ENCODE measurements at regions not wholly inside any gene's neighbourhood (a gene's known extent, or its start where the extent isn't known, plus 50 kb on each side); places are given as distances from the start of the nearest gene placed in this dataset.

DNA sequence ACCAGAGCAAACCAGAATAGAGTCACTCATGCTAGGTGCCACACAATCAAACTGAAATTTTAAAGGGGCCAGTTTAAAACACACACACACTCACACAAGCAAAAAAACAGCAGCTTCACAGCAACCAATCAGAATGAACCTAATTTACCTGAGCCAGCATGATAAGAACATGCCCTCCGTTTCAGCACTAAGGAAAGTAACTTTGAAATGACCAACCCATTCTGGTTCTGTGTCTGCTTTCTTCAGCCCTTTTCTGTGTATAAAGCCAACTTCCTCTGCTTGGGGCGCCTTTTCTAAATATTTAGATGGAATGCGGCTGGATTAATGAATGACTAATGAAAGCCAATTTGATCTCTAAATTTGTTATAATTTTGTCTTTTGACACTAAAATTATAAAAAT lies 629.1 kb downstream of the ZEB2 start:
- intact Hi-C loops (cut with DNase I), result no loop called here
- H3K27me3 ChIP-seq (replicated peaks; ENCODE audit: insufficient read depth), result peaks cover 3% of the 10 kb centered on the region
- H3K27ac ChIP-seq, result no peak overlapping the region
- TF ChIP-seq POLR2A (IDR thresholded peaks at IDR 0.05) (no peak), POLR2AphosphoS5 (IDR thresholded peaks at IDR 0.05) (no peak)
- TF ChIP-seq, protein P1, sequence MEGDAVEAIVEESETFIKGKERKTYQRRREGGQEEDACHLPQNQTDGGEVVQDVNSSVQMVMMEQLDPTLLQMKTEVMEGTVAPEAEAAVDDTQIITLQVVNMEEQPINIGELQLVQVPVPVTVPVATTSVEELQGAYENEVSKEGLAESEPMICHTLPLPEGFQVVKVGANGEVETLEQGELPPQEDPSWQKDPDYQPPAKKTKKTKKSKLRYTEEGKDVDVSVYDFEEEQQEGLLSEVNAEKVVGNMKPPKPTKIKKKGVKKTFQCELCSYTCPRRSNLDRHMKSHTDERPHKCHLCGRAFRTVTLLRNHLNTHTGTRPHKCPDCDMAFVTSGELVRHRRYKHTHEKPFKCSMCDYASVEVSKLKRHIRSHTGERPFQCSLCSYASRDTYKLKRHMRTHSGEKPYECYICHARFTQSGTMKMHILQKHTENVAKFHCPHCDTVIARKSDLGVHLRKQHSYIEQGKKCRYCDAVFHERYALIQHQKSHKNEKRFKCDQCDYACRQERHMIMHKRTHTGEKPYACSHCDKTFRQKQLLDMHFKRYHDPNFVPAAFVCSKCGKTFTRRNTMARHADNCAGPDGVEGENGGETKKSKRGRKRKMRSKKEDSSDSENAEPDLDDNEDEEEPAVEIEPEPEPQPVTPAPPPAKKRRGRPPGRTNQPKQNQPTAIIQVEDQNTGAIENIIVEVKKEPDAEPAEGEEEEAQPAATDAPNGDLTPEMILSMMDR (IDR thresholded peaks at IDR 0.05), result no peak
- no peak overlapping the region for H3K4me3 ChIP-seq
- WGBS, result 74% methylated on average over 3 of the region's 3 CpGs
- H3K9me3 ChIP-seq, result no peaks in the 10 kb centered on the region
- DNase-seq (ENCODE audit: low spot score), result no peak
- no peaks in the 10 kb centered on the region for H3K36me3 ChIP-seq
- no peaks in the 10 kb centered on the region for H3K4me1 ChIP-seq (replicated peaks)

DNA sequence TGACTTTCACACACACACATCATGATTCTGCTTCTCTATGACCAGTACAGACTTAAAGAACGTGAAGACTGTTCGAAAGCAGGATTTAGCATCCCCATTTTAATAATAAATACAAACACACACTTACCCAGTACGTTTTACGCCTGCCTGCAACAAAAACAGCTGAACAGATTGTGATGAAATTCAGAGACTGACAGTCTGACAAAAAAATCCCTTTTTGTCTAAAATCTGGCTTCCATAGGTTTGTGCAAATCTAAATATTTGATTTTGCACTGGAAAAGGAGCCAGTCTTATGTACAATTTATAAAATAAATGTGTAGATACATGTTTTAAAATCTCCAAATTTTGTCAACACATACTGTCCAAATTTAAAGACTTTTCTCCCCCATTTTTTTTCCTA lies 630.7 kb downstream of the ZEB2 start:
- no peak for DNase-seq (ENCODE audit: low spot score)
- TF ChIP-seq POLR2A (IDR thresholded peaks at IDR 0.05) (no peak), POLR2AphosphoS5 (IDR thresholded peaks at IDR 0.05) (no peak)
- TF ChIP-seq, protein P1 (IDR thresholded peaks at IDR 0.05), result no peak
- H3K27me3 ChIP-seq (replicated peaks; ENCODE audit: insufficient read depth), result peaks cover 3% of the 10 kb centered on the region
- 89% methylated on average over 4 of the region's 4 CpGs for WGBS
- H3K4me1 ChIP-seq (replicated peaks), result no peaks in the 10 kb centered on the region
- H3K4me3 ChIP-seq, result no peak overlapping the region
- no peak overlapping the region for H3K27ac ChIP-seq
- intact Hi-C loops (cut with DNase I), result no loop called here
- H3K36me3 ChIP-seq, result no peaks in the 10 kb centered on the region
- no peaks in the 10 kb centered on the region for H3K9me3 ChIP-seq

- no peaks in the 10 kb centered on the region for H3K36me3 ChIP-seq
- intact Hi-C loops (cut with DNase I), result no loop called here
- no peak overlapping the region for H3K4me3 ChIP-seq
- H3K27ac ChIP-seq, result no peak overlapping the region
- DNase-seq (ENCODE audit: low spot score), result no peak
- WGBS, result 94% methylated on average over 3 of the region's 3 CpGs
- H3K4me1 ChIP-seq (replicated peaks), result no peaks in the 10 kb centered on the region
- TF ChIP-seq POLR2A (IDR thresholded peaks at IDR 0.05) (no peak), POLR2AphosphoS5 (IDR thresholded peaks at IDR 0.05) (no peak)
- TF ChIP-seq, protein P1 (IDR thresholded peaks at IDR 0.05), result no peak
- no peaks in the 10 kb centered on the region for H3K9me3 ChIP-seq
- no peaks in the 10 kb centered on the region for H3K27me3 ChIP-seq (replicated peaks; ENCODE audit: insufficient read depth)
These were observed 634.5 kb downstream of the ZEB2 start for GRCh38 chr2:143885461-143885860.

DNA sequence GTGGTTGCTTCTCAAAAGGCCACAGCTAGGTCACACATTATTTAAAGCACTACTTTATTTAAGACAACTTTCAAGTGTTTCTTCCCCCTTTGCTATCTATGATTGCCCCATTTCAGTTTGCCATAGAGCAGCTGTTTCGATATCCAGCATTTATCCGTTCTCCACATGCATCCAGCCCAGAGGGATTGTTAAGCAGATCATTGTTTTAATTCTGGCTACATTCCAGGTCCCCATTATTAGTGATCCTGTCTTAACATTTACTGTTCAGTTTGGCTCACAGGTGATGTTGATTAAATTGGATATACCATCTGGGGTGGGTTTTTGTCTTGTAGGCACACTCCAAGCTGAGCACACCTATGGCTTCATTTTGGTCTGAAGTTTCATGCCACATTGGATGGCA lies 638.7 kb downstream of the ZEB2 start:
- TF ChIP-seq POLR2A (IDR thresholded peaks at IDR 0.05), result no peak
- TF ChIP-seq, protein P1 (IDR thresholded peaks at IDR 0.05), result no peak
- TF ChIP-seq POLR2AphosphoS5 (IDR thresholded peaks at IDR 0.05), result no peak
- no peaks in the 10 kb centered on the region for H3K27me3 ChIP-seq (replicated peaks; ENCODE audit: insufficient read depth)
- no peak for DNase-seq (ENCODE audit: low spot score)
- no peaks in the 10 kb centered on the region for H3K9me3 ChIP-seq
- no peaks in the 10 kb centered on the region for H3K4me1 ChIP-seq (replicated peaks)
- no peaks in the 10 kb centered on the region for H3K36me3 ChIP-seq
- WGBS, result 70% methylated on average over 2 of the region's 2 CpGs
- intact Hi-C loops (cut with DNase I), result no loop called here
- no peak overlapping the region for H3K4me3 ChIP-seq
- no peak overlapping the region for H3K27ac ChIP-seq

GRCh38 chr2:143877876-143878530 lies 641.9 kb downstream of the ZEB2 start:
- TF ChIP-seq, protein P1 (IDR thresholded peaks at IDR 0.05), result no peak
- TF ChIP-seq POLR2AphosphoS5 (IDR thresholded peaks at IDR 0.05), result no peak
- no peak for TF ChIP-seq POLR2A (IDR thresholded peaks at IDR 0.05)
- no peak overlapping the region for H3K4me3 ChIP-seq
- no peaks in the 10 kb centered on the region for H3K36me3 ChIP-seq
- H3K27ac ChIP-seq, result no peak overlapping the region
- H3K4me1 ChIP-seq (replicated peaks), result no peaks in the 10 kb centered on the region
- H3K9me3 ChIP-seq, result no peaks in the 10 kb centered on the region
- DNase-seq (ENCODE audit: low spot score), result no peak
- no peaks in the 10 kb centered on the region for H3K27me3 ChIP-seq (replicated peaks; ENCODE audit: insufficient read depth)
- intact Hi-C loops (cut with DNase I), result no loop called here
- 84% methylated on average over 1 of the region's 1 CpG for WGBS
